HG03095 (cell line): ENCODE measurements at regions not wholly inside any gene's neighbourhood (a gene's known extent, or its start where the extent isn't known, plus 50 kb on each side); places are given as distances from the start of the nearest gene placed in this dataset.
"Not testable (repeated sequence)": the region's sequence is repeated elsewhere in the genome, so short reads cannot be mapped to it uniquely, and the experiment has no call there.

Experiments
- ATAC-seq: cut with Tn5 transposase; IDR thresholded peaks from one replicate; pipeline ENCODE4 v1.9.1; 2021; ENCODE audit warnings: moderate library complexity; ENCODE audit not compliant: unreplicated experiment

DNA sequence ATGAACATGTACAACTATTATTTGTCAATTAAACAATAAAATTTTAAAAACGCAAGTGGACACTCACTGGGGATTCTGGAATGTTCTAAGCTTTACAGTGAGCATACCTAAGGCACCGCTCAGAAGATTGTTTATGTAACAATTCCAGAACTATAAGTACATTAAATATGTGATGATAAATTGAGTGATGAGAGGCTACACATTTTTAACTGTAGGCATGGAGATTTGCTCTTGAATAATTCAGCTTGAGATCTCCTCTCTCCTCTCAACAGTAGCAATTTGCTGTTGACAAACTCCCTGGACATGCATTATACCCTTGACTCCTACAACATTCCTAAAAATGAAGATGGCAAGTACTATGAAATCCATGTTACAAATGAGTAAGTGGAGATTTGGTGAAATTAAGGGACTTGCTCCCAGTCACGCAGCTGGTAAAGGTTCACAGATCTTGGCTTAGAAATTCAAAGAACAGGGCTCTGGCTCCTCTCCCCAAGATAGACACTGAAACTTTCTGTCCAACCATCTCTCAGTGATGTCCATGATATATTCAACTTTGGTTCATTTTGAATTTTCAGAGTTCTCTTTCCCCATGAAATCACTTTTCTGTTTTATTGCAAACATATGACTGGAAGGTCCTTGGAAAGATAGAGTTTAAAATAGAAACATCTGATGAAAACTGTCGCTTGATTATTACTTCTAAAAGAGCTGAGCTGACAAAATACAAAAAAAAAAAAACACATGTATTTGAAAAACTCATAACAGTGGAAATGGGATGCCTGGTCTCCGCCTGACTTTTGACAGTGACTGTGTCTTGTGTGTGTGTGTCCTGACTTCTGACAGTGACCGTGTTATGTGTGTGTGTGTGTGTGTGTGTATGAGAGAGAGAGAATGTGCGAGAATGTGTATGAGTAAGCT, 488.3 kb downstream of the TNS3 start:
- ATAC-seq: no peak

DNA sequence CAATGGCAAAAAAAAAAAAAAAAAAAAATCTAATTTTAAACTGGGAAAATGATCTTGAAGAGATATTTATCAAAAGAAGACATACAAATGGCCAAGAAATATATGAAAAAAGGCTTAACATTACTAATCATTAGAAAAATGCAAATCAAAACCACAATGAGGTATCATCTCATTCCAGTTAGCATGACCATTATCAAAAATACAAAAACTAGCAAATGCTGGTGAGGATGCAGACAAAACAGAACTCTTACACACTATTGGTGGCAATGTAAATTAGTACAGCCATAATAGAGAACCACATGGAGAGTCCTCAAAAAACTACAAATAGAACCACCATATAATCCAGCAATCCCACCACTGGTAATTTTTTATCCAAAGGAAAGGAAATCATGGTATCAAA, 489.6 kb downstream of the TNS3 start:
- ATAC-seq: no peak

DNA sequence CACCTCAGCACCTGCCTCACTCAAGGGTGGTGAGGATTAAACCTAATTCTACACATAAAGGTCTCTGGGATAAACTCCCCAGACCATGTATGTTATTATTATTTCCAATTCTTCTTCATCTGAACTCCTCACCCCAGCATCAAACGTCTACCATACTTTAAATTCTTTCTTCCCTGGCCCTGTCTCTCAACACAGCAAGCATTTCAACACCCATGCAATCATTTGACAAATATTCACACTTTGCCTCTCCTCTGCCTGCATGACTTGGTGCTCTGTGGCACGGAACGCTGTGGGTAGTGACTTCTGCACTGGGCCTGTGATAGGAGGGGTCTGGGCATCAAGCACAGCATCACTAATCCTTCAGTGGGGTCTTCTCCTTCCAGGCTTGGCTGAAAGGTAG, 490.8 kb downstream of the TNS3 start:
- ATAC-seq: no peak

DNA sequence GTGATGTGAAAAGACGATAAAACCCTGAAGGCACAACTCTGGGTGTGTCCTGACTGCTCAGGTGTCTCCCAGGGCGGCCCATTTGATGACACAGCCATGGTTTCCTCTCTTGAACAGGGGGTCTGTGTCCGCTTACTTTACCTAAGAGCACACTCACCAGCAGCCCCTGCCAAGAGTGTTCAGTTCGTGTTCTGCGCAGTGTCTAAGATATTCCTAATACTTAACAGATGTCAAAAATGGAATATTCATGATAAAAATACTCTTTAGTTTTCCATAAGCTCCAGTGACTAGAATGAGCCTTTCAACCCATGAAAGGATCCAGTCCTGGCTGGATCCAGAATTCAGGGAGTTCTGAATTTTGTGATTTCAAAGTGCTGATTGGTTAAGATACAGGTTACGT, 492.4 kb downstream of the TNS3 start:
- no peak for ATAC-seq

DNA sequence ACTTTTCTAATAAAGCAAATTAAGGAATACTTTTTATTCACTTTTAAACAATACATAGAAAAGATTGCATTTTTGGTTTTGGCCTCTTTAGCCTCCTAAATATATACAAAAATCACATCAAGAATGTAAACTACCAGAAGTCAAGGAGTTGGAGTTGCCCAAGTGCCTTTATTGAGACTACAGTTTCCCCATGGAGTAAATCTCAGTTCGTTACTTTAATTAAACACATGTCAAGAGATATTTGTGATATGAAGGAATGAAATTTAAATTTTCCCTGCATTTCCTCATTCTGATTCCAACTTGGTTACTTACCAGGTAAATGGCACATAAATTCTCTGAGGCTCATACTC, 492.9 kb downstream of the TNS3 start:
- ATAC-seq: no peak

DNA sequence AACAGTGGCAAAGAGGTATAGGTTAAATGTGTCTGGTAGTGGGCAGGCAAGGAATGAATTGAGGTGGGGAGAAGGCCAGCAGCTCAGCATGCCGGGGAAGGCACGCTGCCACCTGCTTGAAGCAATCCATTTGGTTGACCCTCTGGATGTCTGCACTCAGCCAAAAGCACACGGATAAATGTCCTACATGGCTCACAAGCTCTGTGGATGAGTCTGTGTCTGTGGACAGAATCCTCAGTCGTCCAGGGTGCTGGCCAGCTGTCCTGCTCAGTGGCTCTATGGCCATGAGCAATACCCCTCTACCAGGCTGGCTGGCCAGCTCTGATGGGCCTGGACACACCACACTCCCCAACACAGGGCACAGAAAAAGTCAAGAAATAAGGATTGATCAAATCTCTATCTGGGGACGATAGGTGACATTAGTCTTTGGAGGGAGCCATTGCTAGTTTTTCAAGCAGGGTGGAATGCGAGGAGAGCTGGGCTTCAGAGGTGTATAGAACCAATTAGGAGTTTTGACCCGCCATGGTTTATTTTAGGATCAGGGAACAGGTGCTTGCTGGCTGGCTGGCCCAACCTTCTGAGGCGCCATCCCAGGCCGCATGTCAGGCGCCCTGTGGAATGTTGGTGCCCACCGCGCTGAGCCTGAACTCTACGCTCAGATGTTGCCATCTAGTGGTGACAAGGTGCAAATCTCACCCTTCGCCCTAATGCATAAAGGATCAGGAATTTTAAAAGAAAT, 493.4 kb downstream of the TNS3 start:
- peak; percentile 72 for ATAC-seq

GRCh38 chr7:47087866-47088265, 494.0 kb downstream of the TNS3 start:
- no peak for ATAC-seq

GRCh38 chr7:47085491-47086275, 496.2 kb downstream of the TNS3 start:
- no peak for ATAC-seq

- ATAC-seq: no peak
These were observed 498.2 kb downstream of the TNS3 start for GRCh38 chr7:47083476-47084250.

GRCh38 chr7:47080816-47081215, 501.1 kb downstream of the TNS3 start:
- ATAC-seq: no peak

DNA sequence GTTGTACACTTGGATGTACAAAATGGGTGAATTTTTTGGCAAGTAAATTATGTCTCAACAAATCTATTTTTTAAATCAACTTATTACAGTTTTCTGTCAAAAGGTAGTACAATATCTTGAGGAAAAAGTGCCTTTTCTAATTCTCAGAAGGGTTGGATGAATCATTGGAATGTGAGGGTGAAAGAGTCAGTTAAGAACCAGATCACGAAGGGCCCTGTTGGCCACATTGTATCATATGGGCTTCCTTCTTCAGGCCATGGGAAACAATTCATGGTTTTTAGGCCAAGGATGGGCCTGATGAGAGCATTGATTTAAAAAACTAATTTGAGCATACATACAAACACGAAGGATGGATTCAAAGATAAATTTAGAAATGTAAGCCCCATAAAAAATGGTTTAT, 503.7 kb downstream of the TNS3 start:
- ATAC-seq: no peak

- no peak for ATAC-seq
These were observed 507.2 kb downstream of the TNS3 start for GRCh38 chr7:47074702-47075153.

- no peak for ATAC-seq
These were observed 508.6 kb downstream of the TNS3 start for GRCh38 chr7:47073284-47073683.

- no peak for ATAC-seq
These were observed 510.0 kb downstream of the TNS3 start for GRCh38 chr7:47071866-47072265.

- ATAC-seq: no peak
These were observed 512.4 kb downstream of the TNS3 start for GRCh38 chr7:47069385-47070076.

GRCh38 chr7:47066976-47067614, 514.8 kb downstream of the TNS3 start:
- ATAC-seq: no peak

GRCh38 chr7:47056731-47057130, 525.2 kb downstream of the TNS3 start:
- no peak for ATAC-seq

GRCh38 chr7:47052541-47053208, 529.2 kb downstream of the TNS3 start:
- ATAC-seq: not testable (repeated sequence)

GRCh38 chr7:47049234-47049774, 532.6 kb downstream of the TNS3 start:
- no peak for ATAC-seq
